ENCODE measurements at regions not wholly inside any gene's neighbourhood (a gene's known extent, or its start where the extent isn't known, plus 50 kb on each side); places are given as distances from the start of the nearest gene placed in this dataset.

DNA sequence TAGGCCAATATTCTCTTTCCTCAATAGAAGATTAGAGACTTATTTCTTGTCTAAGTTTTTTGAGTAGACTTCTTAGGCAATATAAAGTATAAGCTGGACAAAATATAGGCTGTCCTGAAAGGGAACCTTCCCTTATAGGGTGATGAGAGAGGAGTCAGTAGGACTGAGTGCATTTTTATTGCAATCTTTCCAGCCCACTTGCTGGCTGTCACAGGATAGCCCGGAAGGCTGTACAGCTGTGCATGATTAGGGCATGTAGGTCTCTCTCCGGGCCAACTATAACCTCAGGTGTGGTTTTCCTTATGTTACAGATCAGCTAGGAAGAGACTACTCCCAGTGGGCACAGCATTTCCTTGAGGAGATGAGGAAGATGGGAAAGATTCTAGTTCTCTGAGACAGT is 159.8 kb upstream of the MEF2C start:
- DNase-seq (ENCODE audit: low spot score in 2 of 2) = no peak
- intact Hi-C loops (cut with DNase I; ENCODE audit: low total_unique reads) = no loop called here
- Histone ChIP-seq H3K27ac (no peak overlapping the region), H3K9me3 (no peaks in the 10 kb centered on the region), H3K27me3 (no peaks in the 10 kb centered on the region), H3K4me3 (no peak overlapping the region), H3K4me1 (no peaks in the 10 kb centered on the region), H3K36me3 (no peaks in the 10 kb centered on the region)
- TF ChIP-seq, protein P1, sequence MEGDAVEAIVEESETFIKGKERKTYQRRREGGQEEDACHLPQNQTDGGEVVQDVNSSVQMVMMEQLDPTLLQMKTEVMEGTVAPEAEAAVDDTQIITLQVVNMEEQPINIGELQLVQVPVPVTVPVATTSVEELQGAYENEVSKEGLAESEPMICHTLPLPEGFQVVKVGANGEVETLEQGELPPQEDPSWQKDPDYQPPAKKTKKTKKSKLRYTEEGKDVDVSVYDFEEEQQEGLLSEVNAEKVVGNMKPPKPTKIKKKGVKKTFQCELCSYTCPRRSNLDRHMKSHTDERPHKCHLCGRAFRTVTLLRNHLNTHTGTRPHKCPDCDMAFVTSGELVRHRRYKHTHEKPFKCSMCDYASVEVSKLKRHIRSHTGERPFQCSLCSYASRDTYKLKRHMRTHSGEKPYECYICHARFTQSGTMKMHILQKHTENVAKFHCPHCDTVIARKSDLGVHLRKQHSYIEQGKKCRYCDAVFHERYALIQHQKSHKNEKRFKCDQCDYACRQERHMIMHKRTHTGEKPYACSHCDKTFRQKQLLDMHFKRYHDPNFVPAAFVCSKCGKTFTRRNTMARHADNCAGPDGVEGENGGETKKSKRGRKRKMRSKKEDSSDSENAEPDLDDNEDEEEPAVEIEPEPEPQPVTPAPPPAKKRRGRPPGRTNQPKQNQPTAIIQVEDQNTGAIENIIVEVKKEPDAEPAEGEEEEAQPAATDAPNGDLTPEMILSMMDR (IDR thresholded peaks at IDR 0.05) = no peak
- no peak for TF ChIP-seq POLR2AphosphoS5 (IDR thresholded peaks at IDR 0.05)
- no peak for TF ChIP-seq POLR2A (IDR thresholded peaks at IDR 0.05)

DNA sequence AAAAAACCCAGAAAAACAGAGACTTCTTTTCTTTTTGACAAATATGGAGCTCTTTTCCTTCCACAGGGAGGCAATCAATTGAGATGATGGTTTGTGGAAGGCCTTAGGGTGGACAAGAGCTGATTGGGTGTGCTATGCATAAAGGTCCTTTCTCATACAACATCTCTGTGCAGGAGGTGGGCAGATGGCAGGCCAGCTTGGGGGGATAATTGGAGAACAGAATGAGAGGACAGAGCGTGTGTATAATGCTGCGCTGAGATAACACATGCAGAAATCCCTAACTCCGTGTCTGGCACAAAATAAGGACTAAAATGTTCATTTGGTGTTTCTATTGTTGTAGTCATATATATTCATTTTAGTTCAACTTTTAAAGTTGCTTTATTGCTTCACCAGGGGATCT is 159.0 kb upstream of the MEF2C start:
- no peaks in the 10 kb centered on the region for H3K9me3 ChIP-seq
- no peaks in the 10 kb centered on the region for H3K36me3 ChIP-seq
- no peak overlapping the region for H3K4me3 ChIP-seq
- intact Hi-C loops (cut with DNase I; ENCODE audit: low total_unique reads) = no loop called here
- no peak overlapping the region for H3K27ac ChIP-seq
- no peak for DNase-seq (ENCODE audit: low spot score in 2 of 2)
- H3K27me3 ChIP-seq = no peaks in the 10 kb centered on the region
- TF ChIP-seq POLR2A (IDR thresholded peaks at IDR 0.05) (no peak), POLR2AphosphoS5 (IDR thresholded peaks at IDR 0.05) (no peak)
- TF ChIP-seq, protein P1 (IDR thresholded peaks at IDR 0.05) = no peak
- H3K4me1 ChIP-seq = no peaks in the 10 kb centered on the region

DNA sequence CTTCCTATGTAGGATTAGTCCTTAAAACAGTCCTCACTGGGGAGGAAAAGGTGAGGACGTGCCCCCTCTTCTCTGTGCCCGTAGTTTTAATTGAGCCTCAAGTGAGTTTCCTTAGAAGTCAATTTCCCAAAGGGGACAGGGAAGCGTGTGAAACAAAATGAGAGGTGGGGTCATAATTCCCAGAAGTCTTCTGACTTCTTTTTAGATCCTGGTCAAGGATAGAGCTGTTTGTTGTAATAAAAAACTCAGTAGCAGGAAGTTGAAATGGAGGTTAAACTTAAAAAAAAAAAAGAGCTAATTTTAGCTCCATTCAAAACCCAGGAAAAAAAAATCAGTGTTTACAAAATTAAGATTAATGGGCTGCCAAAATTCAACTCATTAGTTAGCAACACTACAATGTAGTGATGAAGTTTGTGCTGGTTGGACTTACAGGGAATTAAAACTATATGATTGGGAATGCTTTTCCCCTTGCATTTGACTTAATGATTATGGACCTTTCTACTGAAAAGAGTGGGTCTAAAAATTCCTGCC is 158.3 kb upstream of the MEF2C start:
- H3K4me1 ChIP-seq = no peaks in the 10 kb centered on the region
- TF ChIP-seq POLR2A (IDR thresholded peaks at IDR 0.05) (no peak), POLR2AphosphoS5 (IDR thresholded peaks at IDR 0.05) (no peak)
- TF ChIP-seq, protein P1 (IDR thresholded peaks at IDR 0.05) = no peak
- H3K27me3 ChIP-seq = no peaks in the 10 kb centered on the region
- H3K4me3 ChIP-seq = no peak overlapping the region
- no peak overlapping the region for H3K27ac ChIP-seq
- H3K36me3 ChIP-seq = no peaks in the 10 kb centered on the region
- no peak for DNase-seq (ENCODE audit: low spot score in 2 of 2)
- intact Hi-C loops (cut with DNase I; ENCODE audit: low total_unique reads) = no loop called here
- H3K9me3 ChIP-seq = no peaks in the 10 kb centered on the region

DNA sequence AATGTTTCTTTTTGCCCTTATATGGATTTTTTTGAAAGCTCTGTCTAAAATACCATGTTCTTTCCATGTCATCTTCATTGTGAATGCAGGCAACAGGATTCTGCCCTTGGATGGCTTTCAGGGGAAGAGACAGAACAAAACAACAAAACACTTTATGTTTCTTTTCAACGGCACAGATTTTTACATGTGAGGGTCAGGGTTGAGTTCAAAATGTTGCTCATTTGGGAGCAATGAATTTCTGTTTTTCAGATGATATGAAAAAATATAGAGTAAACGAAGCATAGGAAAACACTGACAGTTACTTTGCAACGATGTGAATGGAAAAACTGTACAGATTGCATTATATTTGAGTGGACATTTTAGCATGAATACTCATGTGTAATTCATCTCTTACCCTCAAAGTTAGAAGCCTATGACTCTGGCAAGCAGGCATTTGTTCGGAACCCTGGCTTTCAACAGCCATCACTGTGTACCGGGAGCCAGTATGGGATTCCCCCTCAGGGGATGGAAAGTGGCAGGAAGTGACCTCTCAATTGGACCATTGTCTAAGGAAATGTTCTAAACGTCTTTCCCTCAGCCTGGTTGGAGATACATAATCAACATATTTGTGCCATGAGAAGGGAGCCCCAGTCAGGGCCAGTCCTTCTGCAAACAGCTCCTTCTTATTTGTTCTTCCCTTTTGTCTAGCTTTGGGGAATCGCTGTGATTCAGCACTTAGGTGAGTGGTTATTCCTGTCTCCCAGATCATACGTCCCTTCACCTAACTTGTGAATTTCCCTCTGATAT is 153.9 kb upstream of the MEF2C start:
- Histone ChIP-seq H3K36me3 (no peaks in the 10 kb centered on the region), H3K9me3 (no peaks in the 10 kb centered on the region), H3K4me3 (no peak overlapping the region), H3K4me1 (no peaks in the 10 kb centered on the region), H3K27me3 (no peaks in the 10 kb centered on the region), H3K27ac (no peak overlapping the region)
- TF ChIP-seq, protein P1 (IDR thresholded peaks at IDR 0.05) = no peak
- TF ChIP-seq POLR2AphosphoS5 (IDR thresholded peaks at IDR 0.05) (no peak), POLR2A (IDR thresholded peaks at IDR 0.05) (no peak)
- no peak for DNase-seq (ENCODE audit: low spot score in 2 of 2)
- intact Hi-C loops (cut with DNase I; ENCODE audit: low total_unique reads) = no loop called here

DNA sequence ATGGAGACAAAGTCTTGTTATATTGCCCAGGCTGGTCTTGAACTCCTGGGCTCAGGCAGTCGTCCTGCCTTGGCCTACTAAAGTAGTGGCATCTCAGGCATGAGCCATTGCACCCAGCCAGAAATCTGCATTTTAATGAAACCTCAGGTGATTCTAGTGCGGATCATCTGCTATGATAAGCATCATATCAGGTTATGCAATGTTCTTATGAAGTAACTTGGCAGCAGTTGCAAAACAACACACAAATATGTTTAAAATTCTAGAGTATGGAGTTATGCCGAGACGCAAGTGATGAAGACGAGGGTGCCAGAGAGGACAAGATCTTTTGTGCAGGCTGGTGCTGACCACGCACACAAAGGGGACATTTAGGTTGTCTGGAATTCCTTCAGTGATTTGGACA is 153.2 kb upstream of the MEF2C start:
- Histone ChIP-seq H3K27ac (no peak overlapping the region), H3K4me1 (no peaks in the 10 kb centered on the region), H3K9me3 (no peaks in the 10 kb centered on the region), H3K36me3 (no peaks in the 10 kb centered on the region), H3K27me3 (no peaks in the 10 kb centered on the region), H3K4me3 (no peak overlapping the region)
- TF ChIP-seq POLR2AphosphoS5 (IDR thresholded peaks at IDR 0.05) (no peak), POLR2A (IDR thresholded peaks at IDR 0.05) (no peak)
- TF ChIP-seq, protein P1 (IDR thresholded peaks at IDR 0.05) = no peak
- intact Hi-C loops (cut with DNase I; ENCODE audit: low total_unique reads) = no loop called here
- DNase-seq (ENCODE audit: low spot score in 2 of 2) = no peak
